Retina (tissue), 1 donor: ENCODE measurements at regions not wholly inside any gene's neighbourhood (a gene's known extent, or its start where the extent isn't known, plus 50 kb on each side); places are given as distances from the start of the nearest gene placed in this dataset.
"Not testable (repeated sequence)": the region's sequence is repeated elsewhere in the genome, so short reads cannot be mapped to it uniquely, and the experiment has no call there.

ENCODE experiments used
- DNase-seq: peaks from one replicate; pipeline ENCODE4 v3.0.0-alpha.2; 2016

GRCh38 chr18:4605212-4605611 lies 150.1 kb upstream of the DLGAP1 start:
- no peak for DNase-seq

GRCh38 chr18:4603955-4604354 lies 148.8 kb upstream of the DLGAP1 start:
- no peak for DNase-seq

- no peak for DNase-seq
These were observed 144.2 kb upstream of the DLGAP1 start for GRCh38 chr18:4599312-4599711.

GRCh38 chr18:4597301-4597700 lies 142.2 kb upstream of the DLGAP1 start:
- DNase-seq = no peak

GRCh38 chr18:4593895-4594294 lies 138.8 kb upstream of the DLGAP1 start:
- DNase-seq = no peak

GRCh38 chr18:4593459-4593858 lies 138.4 kb upstream of the DLGAP1 start:
- no peak for DNase-seq

GRCh38 chr18:4589056-4589800 lies 134.1 kb upstream of the DLGAP1 start:
- no peak for DNase-seq

GRCh38 chr18:4587204-4587603 lies 132.1 kb upstream of the DLGAP1 start:
- no peak for DNase-seq

- DNase-seq = no peak
These were observed 131.6 kb upstream of the DLGAP1 start for GRCh38 chr18:4586731-4587130.

- no peak for DNase-seq
These were observed 127.6 kb upstream of the DLGAP1 start for GRCh38 chr18:4582431-4583335.

GRCh38 chr18:4581966-4582365 lies 126.9 kb upstream of the DLGAP1 start:
- DNase-seq = no peak

- DNase-seq = no peak
These were observed 123.3 kb upstream of the DLGAP1 start for GRCh38 chr18:4578449-4578848.

- no peak for DNase-seq
These were observed 118.6 kb upstream of the DLGAP1 start for GRCh38 chr18:4573735-4574134.

- no peak for DNase-seq
These were observed 102.4 kb upstream of the DLGAP1 start for GRCh38 chr18:4557502-4557901.

- DNase-seq = no peak
These were observed 95.9 kb upstream of the DLGAP1 start for GRCh38 chr18:4551001-4551360.

- DNase-seq = no peak
These were observed 94.2 kb upstream of the DLGAP1 start for GRCh38 chr18:4549164-4549872.

GRCh38 chr18:4547126-4547525 lies 92.0 kb upstream of the DLGAP1 start:
- DNase-seq = no peak

- no peak for DNase-seq
These were observed 89.0 kb upstream of the DLGAP1 start for GRCh38 chr18:4544142-4544541.

- no peak for DNase-seq
These were observed 88.6 kb upstream of the DLGAP1 start for GRCh38 chr18:4543711-4544110.

- DNase-seq = no peak
These were observed 86.5 kb upstream of the DLGAP1 start for GRCh38 chr18:4541588-4541987.

GRCh38 chr18:4536447-4536846 lies 81.3 kb upstream of the DLGAP1 start:
- no peak for DNase-seq

- DNase-seq = no peak
These were observed 73.3 kb upstream of the DLGAP1 start for GRCh38 chr18:4528405-4528804.

GRCh38 chr18:4527826-4528225 lies 72.7 kb upstream of the DLGAP1 start:
- DNase-seq = not testable (repeated sequence)

GRCh38 chr18:4524096-4524495 lies 69.0 kb upstream of the DLGAP1 start:
- DNase-seq = no peak
